A673 (cell line): ENCODE measurements at regions not wholly inside any gene's neighbourhood (a gene's known extent, or its start where the extent isn't known, plus 50 kb on each side); places are given as distances from the start of the nearest gene placed in this dataset.

Experiments used
- BruUV-seq: library from RNA; stranded (reverse); fragments of 400-500 nt; replicated peaks from 2 replicates; lab custom pipeline; 2021; lab: Mats Ljungman, UMichigan
- CTCF ChIA-PET: fragments of 300-600 bp; sonication (Branson Sonifier 250); formaldehyde crosslinking; loops from one replicate; lab custom pipeline; 2022; ENCODE audit warnings: antibody characterized with exemption; lab: Charles Lee
- POLR2A ChIA-PET: fragments of 300-600 bp; sonication (Branson Sonifier 250); formaldehyde crosslinking; loops from one replicate; lab custom pipeline; 2022; ENCODE audit warnings: antibody characterized with exemption; ENCODE audit not compliant: low non-redundant PET; lab: Charles Lee
- DNase-seq: peaks from one replicate; pipeline ENCODE4 v3.0.0-alpha.2; 2015; ENCODE audit warnings: low spot score
- H3K27ac ChIP-seq: fragments of 200-600 bp; sonication (generic); 2 replicates; pipeline ENCODE4 v1.5.1; 2016; ENCODE audit warnings: mixed run types, low read depth, mild to moderate bottlenecking, mixed read lengths, antibody characterized with exemption, low read length; ENCODE audit not compliant: poor library complexity, severe bottlenecking
- H3K27me3 ChIP-seq: fragments of 200-600 bp; sonication (generic); replicated peaks from 2 replicates; pipeline ENCODE4 v1.6.1; 2017; ENCODE audit warnings: mixed run types, low read depth, mild to moderate bottlenecking, mixed read lengths, antibody characterized with exemption, low read length; ENCODE audit not compliant: insufficient read depth, poor library complexity
- H3K36me3 ChIP-seq: fragments of 200-600 bp; sonication (generic); 2 replicates; pipeline ENCODE4 v1.6.1; 2016; ENCODE audit warnings: mixed run types, mild to moderate bottlenecking, mixed read lengths, antibody characterized with exemption, low read length; ENCODE audit not compliant: insufficient read depth, poor library complexity, severe bottlenecking
- H3K4me1 ChIP-seq: fragments of 200-600 bp; sonication (generic); 2 replicates; pipeline ENCODE4 v1.6.1; 2017; ENCODE audit warnings: mixed run types, mild to moderate bottlenecking, mixed read lengths, antibody characterized with exemption, low read length; ENCODE audit not compliant: insufficient read depth, poor library complexity, severe bottlenecking
- H3K4me3 ChIP-seq: fragments of 200-600 bp; sonication (generic); 2 replicates; pipeline ENCODE4 v1.5.1; 2016; ENCODE audit warnings: low read depth, mixed run types, mild to moderate bottlenecking, mixed read lengths, low read length; ENCODE audit not compliant: poor library complexity, severe bottlenecking
- H3K9me3 ChIP-seq: fragments of 200-600 bp; sonication (generic); 2 replicates; pipeline ENCODE4 v1.6.1; 2016; ENCODE audit warnings: mixed run types, low read depth, mild to moderate bottlenecking, mixed read lengths, antibody characterized with exemption, low read length; ENCODE audit not compliant: poor library complexity, severe bottlenecking
- CTCF ChIP-seq: fragments of 300-800, 200-600 bp; sonication (generic); conservative IDR thresholded peaks from 2 replicates; pipeline ENCODE4 v1.5.1; 2017; ENCODE audit warnings: low read depth, mild to moderate bottlenecking, antibody characterized with exemption, low read length, moderate library complexity, mixed read lengths
- EZH2 ChIP-seq: fragments of 200-600 bp; sonication (generic); IDR thresholded peaks from 2 replicates; pipeline ENCODE4 v1.6.1; 2017; ENCODE audit warnings: borderline replicate concordance, low read depth, mild to moderate bottlenecking, mixed read lengths, antibody characterized with exemption, low read length; ENCODE audit not compliant: poor library complexity, severe bottlenecking
- intact Hi-C: fragments of 100-400 bp; cut with micrococcal nuclease; formaldehyde crosslinking; loops from one replicate; pipeline ENCODE4 v1.10.0; 2022; ENCODE audit not compliant: unreplicated experiment

- no TSS peak for BruUV-seq
- Histone ChIP-seq H3K36me3 (no peaks in the 10 kb centered on the region), H3K4me1 (no peaks in the 10 kb centered on the region), H3K9me3 (no peaks in the 10 kb centered on the region), H3K4me3 (no peak overlapping the region), H3K27me3 (no peaks in the 10 kb centered on the region), H3K27ac (no peak overlapping the region)
- intact Hi-C loops = loop anchor here (5.0 kb wide), 3 partner anchors 358 to 1448 kb away; partner anchors contain the start of gene RPRM
- TF ChIP-seq CTCF = no peak
- TF ChIP-seq EZH2 = no peak
- POLR2A ChIA-PET = no interaction called here
- no peak for DNase-seq
- CTCF ChIA-PET = no interaction called here
Observed at GRCh38 chr2:152929628-152930027, 211.2 kb downstream of the ARL6IP6 start.

GRCh38 chr2:152925547-152926448, 207.4 kb downstream of the ARL6IP6 start:
- intact Hi-C loops = loop anchor here (2.0 to 5.0 kb wide), 4 partner anchors 362 to 1452 kb away; partner anchors contain the start of gene RPRM
- no peaks in the 10 kb centered on the region for H3K9me3 ChIP-seq
- ChIA-PET CTCF (interaction anchor here (0.9 kb wide), 1 partner anchor 241 kb away, joined by 3 read pairs; no protein-coding TSS in a partner anchor), POLR2A (no interaction called here)
- peak; percentile 87 for DNase-seq
- no peak overlapping the region for H3K27ac ChIP-seq
- BruUV-seq = no TSS peak
- TF ChIP-seq CTCF (peak; percentile 94), EZH2 (no peak)
- no peaks in the 10 kb centered on the region for H3K4me1 ChIP-seq
- H3K27me3 ChIP-seq = peaks cover 11% of the 10 kb centered on the region
- no peak overlapping the region for H3K4me3 ChIP-seq
- no peaks in the 10 kb centered on the region for H3K36me3 ChIP-seq

DNA sequence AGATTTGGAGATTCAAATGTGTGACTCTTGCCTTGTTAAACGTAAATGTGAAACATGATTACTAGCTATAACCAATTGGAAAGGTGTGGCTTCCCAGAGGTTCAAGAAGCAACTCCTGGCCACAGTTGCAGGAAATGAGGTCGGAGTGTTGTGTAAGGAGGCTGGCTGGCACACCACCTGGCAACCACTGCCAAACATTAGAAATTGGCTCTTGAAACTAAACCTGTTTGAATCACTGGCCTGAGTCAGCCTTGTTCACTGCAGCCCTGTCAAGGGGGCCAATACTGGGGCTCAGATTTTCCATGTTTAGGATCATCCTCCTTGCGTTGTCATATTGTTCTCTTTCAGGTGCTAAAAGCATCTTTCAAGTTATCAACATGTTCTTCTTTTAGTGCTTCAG, 206.3 kb downstream of the ARL6IP6 start:
- TF ChIP-seq EZH2 (no peak), CTCF (no peak)
- no peaks in the 10 kb centered on the region for H3K9me3 ChIP-seq
- CTCF ChIA-PET = no interaction called here
- no peak for DNase-seq
- H3K27me3 ChIP-seq = peaks cover 22% of the 10 kb centered on the region
- no peaks in the 10 kb centered on the region for H3K4me1 ChIP-seq
- intact Hi-C loops = loop anchor here (5.0 kb wide), 3 partner anchors 363 to 1453 kb away; partner anchors contain the start of gene RPRM
- no peak overlapping the region for H3K4me3 ChIP-seq
- H3K36me3 ChIP-seq = no peaks in the 10 kb centered on the region
- BruUV-seq = no TSS peak
- H3K27ac ChIP-seq = no peak overlapping the region
- POLR2A ChIA-PET = no interaction called here
